ENCODE measurements at regions not wholly inside any gene's neighbourhood (a gene's known extent, or its start where the extent isn't known, plus 50 kb on each side); places are given as distances from the start of the nearest gene placed in this dataset.

DNA sequence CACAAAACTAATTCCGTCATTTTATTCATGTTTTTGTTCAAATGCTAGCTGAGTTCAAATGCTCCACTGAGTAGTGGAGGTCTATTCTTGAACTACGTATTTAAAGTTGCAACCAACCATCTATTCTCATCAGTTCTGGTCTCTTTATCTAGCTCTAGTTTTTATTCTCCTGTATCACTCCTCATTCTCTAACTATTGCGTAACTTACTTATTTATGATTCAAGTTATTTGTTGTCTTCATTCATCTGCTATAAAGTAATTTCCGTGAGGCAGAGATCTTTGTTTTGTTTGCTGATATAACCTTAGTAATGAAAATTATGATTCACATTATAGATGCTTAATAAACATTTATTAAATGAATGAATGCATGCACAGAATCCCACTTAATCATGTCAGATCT, 221.6 kb upstream of the ASCC3 start:
- Histone ChIP-seq H3K4me1 (ENCODE audit: control insufficient read depth in 2 of 2, insufficient read depth in 2 of 2, low read length in 2 of 2) (no peaks in the 10 kb centered on the region), H3K36me3 (replicated peaks in 1 of 2; ENCODE audit: control extremely low read depth in 1 of 2, control insufficient read depth in 1 of 2, extremely low read depth in 1 of 2, insufficient read depth in 2 of 2, low read length in 1 of 2) (no peaks in the 10 kb centered on the region), H3K79me2 (ENCODE audit: control insufficient read depth, insufficient read depth, low read length) (no peaks in the 10 kb centered on the region), H3K9me3 (ENCODE audit: control extremely low read depth in 1 of 3, control insufficient read depth in 2 of 3, insufficient read depth in 1 of 3, low read length in 2 of 3) (no peaks in the 10 kb centered on the region), H3K27ac (ENCODE audit: low read length in 2 of 2) (no peak overlapping the region), H3K4me2 (replicated peaks; ENCODE audit: low read depth, low read length, poor library complexity, severe bottlenecking) (no peak overlapping the region), H3K9ac (ENCODE audit: low read length) (no peak overlapping the region), H4K20me1 (ENCODE audit: control insufficient read depth, insufficient read depth, low read length, poor library complexity, severe bottlenecking) (no peaks in the 10 kb centered on the region), H3K4me3 (ENCODE audit: control extremely low read depth in 1 of 5, extremely low read depth in 1 of 5, insufficient read depth in 1 of 5, low read depth in 2 of 5, low read length in 4 of 5) (no peak overlapping the region), H3K27me3 (replicated peaks in 1 of 4; ENCODE audit: control extremely low read depth in 1 of 4, control insufficient read depth in 3 of 4, insufficient read depth in 4 of 4, low read length in 3 of 4) (no peaks in the 10 kb centered on the region), H2AFZ (ENCODE audit: insufficient read depth, low read depth, low read length, poor library complexity, severe bottlenecking) (no peak overlapping the region)
- no CpG with 5 or more reads among the region's 4 CpGs for WGBS (ENCODE audit: insufficient coverage)
- ATAC-seq (ENCODE audit: low read depth) (no peak), DNase-seq (no peak)
- no peaks in the 10 kb centered on the region for H3K4me1 Mint-ChIP-seq
- no peak overlapping the region for H3K27ac Mint-ChIP-seq
- intact Hi-C loops (cut with micrococcal nuclease), result no loop called here
- no peak for TF ChIP-seq EZH2 (IDR thresholded peaks at IDR 0.05; ENCODE audit: borderline replicate concordance, insufficient read depth, low read depth, low read length, poor library complexity, severe bottlenecking)
- no peak for TF ChIP-seq CTCF (IDR thresholded peaks at IDR 0.05)
- H3K27me3 Mint-ChIP-seq, result no peaks in the 10 kb centered on the region
- ChIA-PET POLR2A (no interaction called here), CTCF (no interaction called here)
- no peak overlapping the region for H3K4me3 Mint-ChIP-seq
- H3K9me3 Mint-ChIP-seq (ENCODE audit: insufficient read depth), result peaks cover 2% of the 10 kb centered on the region

- no peaks in the 10 kb centered on the region for H3K4me1 Mint-ChIP-seq
- no peaks in the 10 kb centered on the region for H3K4me1 ChIP-seq (ENCODE audit: control insufficient read depth in 2 of 2, insufficient read depth in 2 of 2, low read length in 2 of 2)
- no peaks in the 10 kb centered on the region for H3K27me3 Mint-ChIP-seq
- no peak for ATAC-seq (ENCODE audit: low read depth)
- H3K27ac Mint-ChIP-seq, result no peak overlapping the region
- no peak overlapping the region for H3K27ac ChIP-seq (ENCODE audit: low read length in 2 of 2)
- intact Hi-C loops (cut with micrococcal nuclease), result no loop called here
- ChIA-PET POLR2A (no interaction called here), CTCF (no interaction called here)
- H3K9ac ChIP-seq (ENCODE audit: low read length), result no peak overlapping the region
- no peak overlapping the region for H3K4me3 ChIP-seq (ENCODE audit: control extremely low read depth in 1 of 5, extremely low read depth in 1 of 5, insufficient read depth in 1 of 5, low read depth in 2 of 5, low read length in 4 of 5)
- H2AFZ ChIP-seq (ENCODE audit: insufficient read depth, low read depth, low read length, poor library complexity, severe bottlenecking), result no peak overlapping the region
- no peaks in the 10 kb centered on the region for H3K36me3 ChIP-seq (replicated peaks in 1 of 2; ENCODE audit: control extremely low read depth in 1 of 2, control insufficient read depth in 1 of 2, extremely low read depth in 1 of 2, insufficient read depth in 2 of 2, low read length in 1 of 2)
- 78% methylated on average over 2 of the region's 4 CpGs for WGBS (ENCODE audit: insufficient coverage)
- no peaks in the 10 kb centered on the region for H3K79me2 ChIP-seq (ENCODE audit: control insufficient read depth, insufficient read depth, low read length)
- no peak for DNase-seq
- no peaks in the 10 kb centered on the region for H3K27me3 ChIP-seq (replicated peaks in 1 of 4; ENCODE audit: control extremely low read depth in 1 of 4, control insufficient read depth in 3 of 4, insufficient read depth in 4 of 4, low read length in 3 of 4)
- no peaks in the 10 kb centered on the region for H3K9me3 Mint-ChIP-seq (ENCODE audit: insufficient read depth)
- H4K20me1 ChIP-seq (ENCODE audit: control insufficient read depth, insufficient read depth, low read length, poor library complexity, severe bottlenecking), result no peaks in the 10 kb centered on the region
- no peak overlapping the region for H3K4me2 ChIP-seq (replicated peaks; ENCODE audit: low read depth, low read length, poor library complexity, severe bottlenecking)
- no peaks in the 10 kb centered on the region for H3K9me3 ChIP-seq (ENCODE audit: control extremely low read depth in 1 of 3, control insufficient read depth in 2 of 3, insufficient read depth in 1 of 3, low read length in 2 of 3)
- TF ChIP-seq CTCF (IDR thresholded peaks at IDR 0.05) (no peak), EZH2 (IDR thresholded peaks at IDR 0.05; ENCODE audit: borderline replicate concordance, insufficient read depth, low read depth, low read length, poor library complexity, severe bottlenecking) (no peak)
- no peak overlapping the region for H3K4me3 Mint-ChIP-seq
These were observed 227.2 kb upstream of the ASCC3 start for GRCh38 chr6:101108286-101108685.

Measured in B cell (primary cell).